NCI-H1092 treated with DMSO at 0.1 percent for 48 hours (cell line): ENCODE measurements at regions not wholly inside any gene's neighbourhood (a gene's known extent, or its start where the extent isn't known, plus 50 kb on each side); places are given as distances from the start of the nearest gene placed in this dataset.
"Not testable (repeated sequence)": the region's sequence is repeated elsewhere in the genome, so short reads cannot be mapped to it uniquely, and the experiment has no call there.

Experiments
- DNase-seq: peaks from one replicate; lab custom pipeline; 2025; lab: John Stamatoyannopoulos, UW

DNA sequence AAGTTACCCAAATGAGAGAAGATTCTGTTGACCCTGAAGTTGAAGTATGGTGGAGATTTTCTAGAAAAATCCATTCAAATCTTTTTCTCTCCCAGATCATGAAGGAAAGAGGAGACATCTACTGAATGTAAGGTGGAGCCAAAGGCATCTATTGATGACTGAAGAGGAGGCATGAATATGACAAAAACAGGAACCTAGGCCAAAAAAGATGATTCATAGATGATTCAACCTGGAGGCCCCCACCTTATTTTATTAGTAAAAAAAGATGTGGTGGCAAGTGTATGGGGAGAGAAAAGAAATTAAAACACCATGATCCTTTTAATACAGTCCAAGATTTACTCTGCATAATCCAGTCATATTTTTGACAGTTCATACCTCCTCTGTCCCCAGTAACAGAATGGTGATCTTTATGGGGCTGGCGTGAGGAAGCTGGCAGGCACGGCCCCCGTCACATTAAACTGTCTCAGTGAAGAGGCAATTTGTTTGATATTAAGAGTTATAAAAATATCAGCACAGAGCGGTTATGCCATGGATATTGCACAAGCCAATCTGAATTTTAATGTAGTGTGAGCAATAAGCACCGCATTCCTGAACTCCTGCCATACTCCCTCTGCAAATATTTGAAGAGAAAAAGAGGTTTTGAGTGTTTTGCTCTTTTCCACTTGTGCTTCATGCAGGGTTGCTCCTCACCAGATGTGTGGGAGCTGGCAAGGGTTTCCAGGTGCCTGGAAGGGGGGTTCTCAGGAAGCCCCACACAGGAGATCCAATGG, 94.4 kb downstream of the TRIM43 start:
- DNase-seq, result not testable (repeated sequence)

DNA sequence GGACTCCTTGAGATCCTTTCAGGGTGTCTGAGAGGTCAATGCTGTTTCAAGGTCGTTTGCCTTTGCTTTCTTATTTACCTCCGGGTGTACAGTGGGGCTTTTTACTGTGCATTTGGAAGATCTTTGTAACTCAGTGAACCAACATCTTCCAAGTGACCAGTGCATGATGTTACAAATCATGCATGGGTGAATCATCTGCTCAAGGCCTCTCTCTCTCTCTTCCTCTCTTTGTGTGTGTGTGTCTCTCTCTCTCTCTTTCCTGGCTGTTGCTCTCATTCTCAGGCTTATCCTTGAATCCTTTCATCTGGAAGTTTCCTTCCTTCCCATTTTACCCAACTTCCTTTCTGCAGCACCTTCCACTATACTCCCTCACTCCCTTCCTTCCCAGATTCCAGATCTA, 96.1 kb downstream of the TRIM43 start:
- DNase-seq, result not testable (repeated sequence)

- not testable (repeated sequence) for DNase-seq
Measured at GRCh38 chr2:95691210-95691609, 99.4 kb downstream of the TRIM43 start.

- DNase-seq, result not testable (repeated sequence)
Measured at GRCh38 chr2:95693071-95693846, 101.5 kb downstream of the TRIM43 start.

DNA sequence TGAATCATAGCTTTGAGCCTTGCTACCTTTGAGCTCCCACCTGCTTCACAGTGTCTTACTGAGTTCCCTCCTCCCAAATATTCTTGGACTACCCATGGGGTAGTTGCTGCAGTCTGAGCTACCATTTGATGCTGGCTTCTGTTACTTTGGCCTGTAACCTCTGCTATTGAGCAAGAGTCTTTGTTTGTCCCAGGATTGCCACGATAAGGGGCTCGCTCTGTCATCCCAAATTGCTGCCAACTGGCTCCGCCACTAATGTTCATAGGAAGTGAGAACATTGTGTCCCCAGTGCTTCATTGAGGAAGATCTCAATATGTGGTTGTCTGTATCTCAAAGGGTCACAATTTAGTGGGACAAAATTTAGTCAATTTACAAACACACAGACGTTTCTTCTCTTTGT, 103.8 kb downstream of the TRIM43 start:
- no peak for DNase-seq

DNA sequence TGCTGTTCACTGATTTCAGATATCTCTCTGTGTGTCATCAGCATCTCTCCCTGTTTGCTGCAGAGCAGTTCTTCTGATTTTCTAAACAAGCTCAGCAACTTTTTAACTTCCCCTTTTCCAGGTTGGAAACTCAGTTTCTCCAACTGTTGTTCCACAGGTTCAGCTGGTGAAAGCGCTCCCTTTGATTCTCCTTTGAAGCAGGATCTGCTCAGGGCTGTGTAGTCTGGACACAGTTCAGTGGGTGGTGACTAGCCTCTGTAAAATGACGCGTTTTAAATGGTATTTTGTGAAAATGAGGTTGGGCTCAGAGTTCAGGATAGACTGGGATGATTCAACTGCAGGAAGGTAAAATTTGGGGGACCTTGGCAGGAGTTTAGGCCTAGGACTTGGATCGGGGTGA, 106.3 kb downstream of the TRIM43 start:
- DNase-seq, result no peak

GRCh38 chr2:95699201-95700184, 107.7 kb downstream of the TRIM43 start:
- DNase-seq, result not testable (repeated sequence)

DNA sequence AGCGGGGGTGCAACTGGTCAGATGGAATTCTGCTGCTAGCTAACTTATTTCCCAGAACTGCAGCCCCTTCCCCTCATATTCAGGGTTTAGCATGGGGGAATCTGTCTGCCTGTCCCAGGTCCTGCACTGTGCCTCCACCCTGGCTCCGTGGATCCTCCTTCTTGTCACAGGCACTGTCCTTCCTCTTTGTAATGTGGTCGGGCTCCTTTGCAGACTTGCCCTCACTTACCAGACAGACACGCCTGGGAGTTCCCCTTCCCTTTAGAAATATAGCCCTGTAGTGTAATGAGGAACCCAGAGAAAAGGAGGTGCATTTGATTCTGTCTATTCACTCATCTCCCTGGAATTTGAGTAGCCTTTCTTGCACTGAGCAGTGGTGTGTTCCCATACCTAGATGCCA, 108.7 kb downstream of the TRIM43 start:
- DNase-seq, result no peak

GRCh38 chr2:95702471-95702870, 110.7 kb downstream of the TRIM43 start:
- no peak for DNase-seq

DNA sequence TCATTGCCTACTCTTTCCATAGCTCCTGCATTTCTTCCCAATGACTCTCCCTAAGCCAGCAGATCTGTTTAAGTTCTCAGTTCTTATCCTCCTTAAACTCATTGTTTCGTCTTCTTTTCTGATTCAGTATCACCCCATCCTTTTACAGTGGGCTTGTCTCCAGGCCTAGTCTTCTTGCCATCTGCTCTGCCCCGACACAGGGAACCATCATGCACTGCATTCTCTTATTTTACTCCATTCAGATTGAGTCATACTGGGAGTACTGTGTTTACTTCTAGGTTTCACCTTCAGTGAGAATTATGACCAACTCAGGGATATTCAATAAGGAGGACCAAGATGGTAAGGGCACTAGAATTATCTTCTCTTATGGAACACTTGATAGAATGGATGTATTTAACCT, 115.4 kb downstream of the TRIM43 start:
- not testable (repeated sequence) for DNase-seq

DNA sequence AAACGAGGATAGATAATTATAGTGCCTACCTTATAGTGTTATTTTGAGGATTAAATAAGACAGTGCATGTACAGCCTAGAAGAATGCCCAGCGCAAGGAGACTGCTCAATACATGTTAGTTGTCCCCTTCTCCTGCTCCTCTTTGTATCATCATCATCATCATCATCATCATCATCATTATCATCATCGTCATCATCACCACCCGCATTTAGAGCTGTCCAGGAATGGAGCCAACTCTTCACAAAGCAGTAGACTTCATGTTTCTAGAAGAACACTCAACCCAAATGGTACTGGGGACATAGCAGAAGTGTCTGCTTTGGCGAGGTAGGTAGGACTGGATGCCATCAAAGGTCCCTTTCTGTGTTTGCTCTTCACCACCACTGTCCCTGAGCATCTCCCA, 116.0 kb downstream of the TRIM43 start:
- DNase-seq, result no peak

GRCh38 chr2:95709831-95710230, 118.0 kb downstream of the TRIM43 start:
- DNase-seq, result no peak

DNA sequence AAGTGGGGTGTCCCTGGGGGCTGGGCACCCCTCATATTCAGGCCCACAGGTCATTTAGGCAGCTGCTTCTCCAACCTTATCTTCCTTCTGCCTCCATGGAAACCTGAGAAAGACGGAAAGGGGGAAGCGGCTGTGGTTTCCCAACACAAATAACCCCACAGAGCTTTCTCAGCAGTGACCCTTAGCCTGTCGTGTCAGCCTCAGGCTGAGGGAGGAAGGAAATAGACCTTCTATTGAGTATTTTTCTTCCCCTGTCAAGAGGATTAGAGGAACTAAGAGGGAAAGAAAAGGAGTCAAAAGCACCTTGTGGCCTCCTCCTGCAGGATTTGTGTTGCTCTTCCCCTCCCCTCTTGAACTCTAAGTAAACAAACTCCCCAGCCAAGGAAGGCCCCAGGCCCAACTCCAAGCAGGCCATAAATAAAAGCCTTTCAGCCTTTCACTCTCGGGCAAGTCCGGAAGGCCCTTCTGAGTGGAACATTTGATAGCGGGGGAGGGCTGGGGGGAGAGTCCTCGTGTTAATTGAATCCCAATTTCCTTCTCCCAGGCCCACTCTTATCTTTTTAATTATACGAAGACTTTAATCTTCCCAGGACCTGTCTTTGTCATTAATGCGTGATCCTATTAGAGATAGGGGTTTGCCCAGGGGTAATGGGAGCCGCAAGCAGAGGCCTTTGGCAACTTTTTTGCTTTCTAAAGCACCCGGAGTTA, 121.8 kb downstream of the TRIM43 start:
- not testable (repeated sequence) for DNase-seq

GRCh38 chr2:95714398-95714797, 122.6 kb downstream of the TRIM43 start:
- DNase-seq, result not testable (repeated sequence)

GRCh38 chr2:95719473-95720060, 127.8 kb downstream of the TRIM43 start:
- no peak for DNase-seq

- DNase-seq, result no peak
Measured at GRCh38 chr2:95721726-95722125, 129.9 kb downstream of the TRIM43 start.

DNA sequence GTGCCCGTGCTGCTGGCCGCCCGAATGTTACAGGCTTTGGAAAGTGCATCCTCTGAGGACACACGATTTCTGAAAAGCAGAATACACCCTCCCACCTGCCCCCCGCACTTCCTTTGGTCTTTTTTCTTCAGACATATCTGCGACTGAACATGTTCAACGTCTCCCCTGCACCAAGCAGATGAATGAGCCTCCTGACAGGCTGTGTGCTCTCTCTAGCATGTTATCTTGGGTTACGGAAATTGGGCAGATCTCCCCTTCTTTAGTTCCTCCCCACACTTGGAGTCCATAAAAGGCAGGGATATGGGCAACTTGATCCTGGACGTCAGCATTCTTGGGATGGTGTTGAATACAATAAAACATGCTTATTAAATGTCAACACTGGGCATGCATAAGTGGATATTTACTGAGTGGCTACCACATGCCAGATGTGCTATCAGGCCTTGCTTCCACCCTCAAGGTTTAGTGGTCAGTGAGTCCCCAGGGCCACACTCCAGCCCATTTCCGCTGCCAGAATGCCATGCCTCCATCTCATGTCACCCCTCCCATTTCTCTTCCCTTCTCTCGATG, 130.4 kb downstream of the TRIM43 start:
- no peak for DNase-seq

DNA sequence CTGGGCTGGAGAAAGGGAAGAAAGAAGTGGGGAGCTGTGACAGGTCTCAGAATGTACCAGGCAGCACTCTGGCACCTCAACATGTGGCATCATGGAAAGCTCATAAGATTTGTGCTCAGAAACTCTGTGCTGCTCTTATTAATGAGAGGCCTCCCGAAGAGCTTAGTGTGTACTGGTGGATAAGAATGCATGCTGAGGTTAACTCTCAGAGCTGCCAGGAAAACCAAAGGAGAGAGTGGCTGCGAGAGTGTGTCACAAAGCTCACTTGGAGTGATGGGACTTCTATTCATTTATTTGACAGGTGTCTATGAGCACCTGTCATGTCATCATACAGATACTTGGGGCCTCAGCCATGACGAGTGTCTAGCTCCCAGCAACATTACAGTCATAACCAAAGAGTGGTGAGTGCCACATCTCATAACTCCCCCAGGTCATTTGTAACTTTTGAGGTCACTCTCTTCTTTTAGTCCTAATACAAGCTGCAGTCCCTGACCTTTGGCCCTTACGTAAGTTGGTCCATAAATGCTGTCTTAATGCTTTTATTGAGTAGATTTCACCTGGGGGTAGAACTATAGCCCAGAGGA, 131.9 kb downstream of the TRIM43 start:
- DNase-seq, result not testable (repeated sequence)

DNA sequence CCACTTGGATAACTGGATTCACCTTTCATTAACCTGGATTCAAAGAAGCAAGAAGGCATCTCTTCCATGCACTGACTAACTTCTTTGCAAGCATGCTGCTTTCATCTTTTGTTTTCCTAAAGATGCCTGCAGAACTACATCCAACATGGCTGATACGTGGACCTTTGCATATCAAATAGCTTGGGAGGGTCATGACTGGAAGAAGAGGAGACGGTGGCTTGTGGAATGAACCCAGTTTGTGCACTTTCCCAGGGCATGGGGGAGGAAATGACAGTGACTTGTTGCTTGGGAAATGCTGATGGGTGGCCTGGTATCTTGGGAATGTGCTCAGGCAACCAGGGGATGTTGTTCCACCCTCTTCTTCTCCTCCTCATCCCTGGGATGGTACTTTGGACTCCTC, 133.4 kb downstream of the TRIM43 start:
- not testable (repeated sequence) for DNase-seq

GRCh38 chr2:95725677-95726076, 133.9 kb downstream of the TRIM43 start:
- DNase-seq, result not testable (repeated sequence)
